ENCODE measurements at regions not wholly inside any gene's neighbourhood (a gene's known extent, or its start where the extent isn't known, plus 50 kb on each side); places are given as distances from the start of the nearest gene placed in this dataset.
"Not testable (repeated sequence)": the region's sequence is repeated elsewhere in the genome, so short reads cannot be mapped to it uniquely, and the experiment has no call there.

- DNase-seq; intact Hi-C loops (cut with DNase I); H3K4me1 ChIP-seq (ENCODE audit: insufficient read depth); H3K9me3 ChIP-seq; H3K27me3 ChIP-seq; H3K27ac ChIP-seq; H3K36me3 ChIP-seq; H3K4me3 ChIP-seq: not testable (repeated sequence)
- WGBS, 3 donors = 63 to 73% (median 65%) methylated on average over 8 to 9 of the region's 9 CpGs
Measured at GRCh38 chr1:794918-795584, 108.6 kb upstream of the OR4F16 start.

GRCh38 chr1:797649-798048 is 111.2 kb upstream of the OR4F16 start:
- WGBS, 3 donors = 47 to 54% (median 50%) methylated on average over 2 of the region's 6 CpGs

GRCh38 chr1:800397-800796 is 113.9 kb upstream of the OR4F16 start:
- WGBS, 3 donors = 97 to 99% (median 98%) methylated on average over 5 to 7 of the region's 7 CpGs
- intact Hi-C loops (cut with DNase I) = not testable (repeated sequence)

More at GRCh38 chr1:797649-798048, 111.2 kb upstream of the OR4F16 start:
- H3K4me1 ChIP-seq (ENCODE audit: insufficient read depth); H3K27ac ChIP-seq; intact Hi-C loops (cut with DNase I); H3K4me3 ChIP-seq; H3K9me3 ChIP-seq; H3K36me3 ChIP-seq; DNase-seq; H3K27me3 ChIP-seq: not testable (repeated sequence)

GRCh38 chr1:804378-805115 is 118.1 kb upstream of the OR4F16 start:
- DNase-seq; H3K27me3 ChIP-seq; H3K9me3 ChIP-seq; intact Hi-C loops (cut with DNase I); H3K4me1 ChIP-seq (ENCODE audit: insufficient read depth); H3K36me3 ChIP-seq; H3K27ac ChIP-seq; H3K4me3 ChIP-seq: not testable (repeated sequence)
- 41 to 83% (median 69%) methylated on average over 5 to 6 of the region's 6 CpGs for WGBS, 3 donors

More at GRCh38 chr1:800397-800796, 113.9 kb upstream of the OR4F16 start:
- H3K27me3 ChIP-seq; H3K9me3 ChIP-seq; H3K4me1 ChIP-seq (ENCODE audit: insufficient read depth); H3K36me3 ChIP-seq; DNase-seq; H3K27ac ChIP-seq; H3K4me3 ChIP-seq: not testable (repeated sequence)

GRCh38 chr1:805310-805709 is 118.4 kb upstream of the SAMD11 start:
- H3K36me3 ChIP-seq; DNase-seq; H3K9me3 ChIP-seq; H3K4me3 ChIP-seq; H3K27me3 ChIP-seq; H3K27ac ChIP-seq; intact Hi-C loops (cut with DNase I); H3K4me1 ChIP-seq (ENCODE audit: insufficient read depth): not testable (repeated sequence)
- WGBS, 3 donors = 92 to 94% (median 93%) methylated on average over 4 to 5 of the region's 5 CpGs

GRCh38 chr1:807066-807465 is 116.7 kb upstream of the SAMD11 start:
- H3K4me3 ChIP-seq; DNase-seq; H3K36me3 ChIP-seq; H3K27me3 ChIP-seq; intact Hi-C loops (cut with DNase I); H3K27ac ChIP-seq; H3K9me3 ChIP-seq; H3K4me1 ChIP-seq (ENCODE audit: insufficient read depth): not testable (repeated sequence)
- no CpG with 5 or more reads among the region's 3 CpGs for WGBS, 3 donors

- H3K4me1 ChIP-seq (ENCODE audit: insufficient read depth); H3K4me3 ChIP-seq; intact Hi-C loops (cut with DNase I); H3K9me3 ChIP-seq; H3K27me3 ChIP-seq; DNase-seq; H3K27ac ChIP-seq; H3K36me3 ChIP-seq: not testable (repeated sequence)
- WGBS, 3 donors = 7 to 18% (median 11%) methylated on average over 2 to 3 of the region's 4 CpGs
Measured at GRCh38 chr1:807699-808390, 115.9 kb upstream of the SAMD11 start.

- H3K4me1 ChIP-seq (ENCODE audit: insufficient read depth); intact Hi-C loops (cut with DNase I); H3K36me3 ChIP-seq; DNase-seq; H3K9me3 ChIP-seq; H3K27ac ChIP-seq; H3K4me3 ChIP-seq; H3K27me3 ChIP-seq: not testable (repeated sequence)
- 33 to 53% (median 38%) methylated on average over 2 of the region's 2 CpGs for WGBS, 3 donors
Measured at GRCh38 chr1:810949-811348, 112.8 kb upstream of the SAMD11 start.

- H3K4me3 ChIP-seq; intact Hi-C loops (cut with DNase I); H3K36me3 ChIP-seq; DNase-seq; H3K9me3 ChIP-seq; H3K4me1 ChIP-seq (ENCODE audit: insufficient read depth); H3K27ac ChIP-seq; H3K27me3 ChIP-seq: not testable (repeated sequence)
- 95 to 98% (median 96%) methylated on average over 5 of the region's 5 CpGs for WGBS, 3 donors
Measured at GRCh38 chr1:812535-813127, 111.1 kb upstream of the SAMD11 start.

GRCh38 chr1:814543-814942 is 109.2 kb upstream of the SAMD11 start:
- DNase-seq; intact Hi-C loops (cut with DNase I): not testable (repeated sequence)

GRCh38 chr1:815147-815922 is 108.4 kb upstream of the SAMD11 start:
- H3K9me3 ChIP-seq; H3K27me3 ChIP-seq; H3K4me1 ChIP-seq (ENCODE audit: insufficient read depth); DNase-seq; H3K36me3 ChIP-seq; H3K27ac ChIP-seq; H3K4me3 ChIP-seq; intact Hi-C loops (cut with DNase I): not testable (repeated sequence)
- 88 to 98% (median 97%) methylated on average over 3 to 4 of the region's 4 CpGs for WGBS, 3 donors

More at GRCh38 chr1:814543-814942, 109.2 kb upstream of the SAMD11 start:
- not testable (repeated sequence) for H3K27ac ChIP-seq; H3K36me3 ChIP-seq; H3K9me3 ChIP-seq; H3K4me3 ChIP-seq; H3K27me3 ChIP-seq; H3K4me1 ChIP-seq (ENCODE audit: insufficient read depth)
- 60 to 64% (median 63%) methylated on average over 3 to 4 of the region's 7 CpGs for WGBS, 3 donors
